Stimulated activated CD4-positive, alpha-beta T cell treated with anti-CD3 and anti-CD28 coated beads, Interleukin-12 subunit alpha, Interleukin-12 subunit beta, amount 100 ng/mL, for 48 hours (primary cell): ENCODE measurements at regions not wholly inside any gene's neighbourhood (a gene's known extent, or its start where the extent isn't known, plus 50 kb on each side); places are given as distances from the start of the nearest gene placed in this dataset.
A peak's percentile ranks its signal among the peaks of the same experiment; 100 is the strongest.

ENCODE experiments used
- DNase-seq, 3 donors: peaks; one replicate each; pipeline ENCODE4 v3.0.0-alpha.2; 2020; ENCODE audit warnings: low read depth in 2 of 3, low spot score in 1 of 3

DNA sequence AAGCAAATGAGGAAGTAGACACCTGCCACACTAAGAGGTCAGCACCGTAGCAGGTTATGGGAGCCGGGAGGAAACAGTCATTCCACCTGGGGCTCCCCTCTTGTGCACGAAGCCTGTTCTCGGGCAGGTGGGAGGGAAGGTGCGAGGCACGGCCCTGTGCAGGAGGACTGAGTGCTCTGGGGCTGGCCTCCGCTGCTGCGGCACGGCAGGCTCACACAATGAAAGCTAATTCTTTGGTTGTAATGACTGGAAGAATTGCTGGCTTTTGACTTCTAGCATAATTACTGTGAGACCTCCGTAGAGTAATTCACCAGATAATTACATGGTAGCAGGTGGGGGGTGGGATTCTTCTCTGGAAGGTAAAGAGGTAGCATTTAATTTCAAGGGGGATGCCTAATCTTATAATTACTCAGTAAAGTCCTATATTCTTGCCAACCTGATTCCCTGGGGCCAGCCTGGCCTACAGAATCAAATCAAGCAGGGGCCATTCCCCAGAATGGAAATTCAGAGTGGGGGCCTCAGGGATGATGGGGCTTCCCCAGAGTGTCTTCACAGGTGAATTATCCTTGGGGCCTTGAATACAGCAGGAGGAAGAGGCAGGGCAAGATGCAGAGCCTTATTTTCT is 129.1 kb downstream of the TPRA1 start:
- DNase-seq: no peak

DNA sequence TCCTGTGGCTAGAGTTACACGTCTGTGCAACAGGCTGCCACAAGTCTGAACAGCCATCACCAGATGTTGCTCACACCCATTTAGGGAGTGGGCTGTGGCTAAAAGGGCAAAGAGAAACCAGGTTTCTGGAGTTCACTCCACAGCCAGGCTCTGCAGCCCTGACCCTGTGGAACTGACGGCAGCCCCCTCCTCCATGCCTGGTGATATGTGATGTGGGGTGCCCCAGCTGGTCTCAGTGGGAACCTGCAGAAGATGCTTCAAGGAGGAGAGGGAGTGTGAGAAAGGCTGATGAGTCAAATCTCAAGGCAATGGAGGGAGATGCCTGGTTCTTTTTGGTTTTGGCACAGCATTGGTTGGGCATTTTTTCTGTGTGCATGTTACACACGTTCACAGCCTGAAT is 130.6 kb downstream of the TPRA1 start:
- DNase-seq: no peak

DNA sequence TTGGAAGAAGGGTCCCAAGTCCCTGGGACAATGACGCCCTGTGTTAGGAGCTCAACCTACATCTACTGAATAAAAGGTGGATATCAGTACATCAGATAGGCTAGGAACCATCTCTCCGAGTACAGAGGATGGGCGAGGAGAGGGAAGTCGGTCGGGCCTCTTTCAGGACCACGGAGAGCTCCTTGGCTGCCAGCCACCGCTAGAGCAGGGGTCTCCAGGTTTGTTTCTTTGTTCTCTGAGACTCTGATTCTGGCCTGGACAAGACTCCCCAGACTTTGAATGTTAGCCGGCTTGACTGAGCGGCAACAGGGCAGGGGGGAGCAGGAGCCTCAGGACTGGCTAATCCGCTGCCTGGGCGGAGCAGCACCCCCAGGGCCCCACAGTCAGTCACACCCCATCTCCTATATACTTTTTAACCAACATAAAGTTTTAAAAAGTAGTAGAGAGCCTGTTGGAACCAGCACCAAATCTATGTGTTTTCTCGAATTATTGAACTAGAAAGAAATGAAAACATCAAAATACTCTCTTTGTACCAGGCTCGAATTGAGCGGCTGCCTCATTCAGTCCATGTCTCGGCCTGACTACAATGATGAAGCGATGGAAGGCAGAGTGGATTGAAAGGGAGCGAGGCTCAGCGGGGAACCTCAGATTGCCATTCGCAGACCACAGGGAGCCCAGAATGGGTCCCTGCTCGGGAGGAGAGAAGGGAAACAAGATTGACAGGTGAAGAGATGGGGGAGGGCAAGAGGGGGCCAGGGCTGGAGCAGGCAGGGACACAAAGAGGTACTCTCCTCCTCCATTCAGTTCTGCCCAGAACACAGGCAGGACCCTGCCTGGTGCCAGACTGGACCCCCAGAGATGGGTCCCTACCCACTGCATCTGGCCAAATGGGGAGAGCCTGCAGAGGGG is 131.6 kb downstream of the TPRA1 start:
- no peak for DNase-seq

DNA sequence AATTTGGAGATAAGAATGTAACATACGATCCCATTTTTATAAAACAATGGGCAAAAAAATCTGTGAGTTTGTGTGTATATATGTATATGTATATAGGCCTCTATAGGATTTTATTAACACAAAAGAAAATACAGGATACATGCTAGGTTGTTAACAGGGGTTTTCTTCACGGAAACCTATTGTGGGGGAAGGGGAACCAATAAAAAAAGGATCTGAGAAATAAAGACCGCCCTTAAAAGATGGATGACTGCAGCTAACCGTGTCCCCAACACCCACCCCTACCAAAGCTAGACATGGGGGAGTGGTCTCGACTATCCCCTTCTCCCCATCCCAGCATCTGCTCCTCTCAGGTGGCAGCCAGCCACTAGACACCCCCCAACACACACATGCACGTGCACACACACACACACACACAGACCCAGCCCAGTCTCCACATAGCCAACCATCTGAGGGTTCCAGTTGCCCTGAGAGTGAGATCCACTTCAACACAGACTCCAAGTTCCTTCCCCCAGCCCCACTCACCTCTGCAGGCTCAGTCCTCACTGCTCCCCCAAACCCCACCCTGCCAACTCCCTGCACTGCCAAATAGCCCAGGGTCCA is 132.9 kb downstream of the TPRA1 start:
- no peak for DNase-seq

DNA sequence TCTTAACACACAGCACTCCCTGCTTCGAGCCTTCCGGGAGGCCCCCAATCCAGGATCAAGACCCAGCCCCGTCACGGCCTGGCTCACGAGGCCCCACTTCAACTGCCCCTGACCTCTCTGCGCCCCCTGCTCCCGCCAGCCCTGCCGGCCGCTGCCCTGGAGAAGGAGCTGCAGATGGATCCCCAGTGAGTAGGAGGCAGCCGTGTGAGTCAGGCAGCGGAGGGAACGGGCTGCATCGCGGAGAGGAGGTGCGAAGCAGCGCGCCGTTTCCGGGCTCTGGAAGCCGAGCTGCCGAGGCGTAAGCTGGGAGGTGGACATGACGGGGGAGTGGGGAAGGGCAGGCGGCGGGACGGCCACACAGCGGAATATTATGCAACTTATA is 133.4 kb downstream of the TPRA1 start:
- peak in 2 of 3 donors; percentile 14 to 30 for DNase-seq

DNA sequence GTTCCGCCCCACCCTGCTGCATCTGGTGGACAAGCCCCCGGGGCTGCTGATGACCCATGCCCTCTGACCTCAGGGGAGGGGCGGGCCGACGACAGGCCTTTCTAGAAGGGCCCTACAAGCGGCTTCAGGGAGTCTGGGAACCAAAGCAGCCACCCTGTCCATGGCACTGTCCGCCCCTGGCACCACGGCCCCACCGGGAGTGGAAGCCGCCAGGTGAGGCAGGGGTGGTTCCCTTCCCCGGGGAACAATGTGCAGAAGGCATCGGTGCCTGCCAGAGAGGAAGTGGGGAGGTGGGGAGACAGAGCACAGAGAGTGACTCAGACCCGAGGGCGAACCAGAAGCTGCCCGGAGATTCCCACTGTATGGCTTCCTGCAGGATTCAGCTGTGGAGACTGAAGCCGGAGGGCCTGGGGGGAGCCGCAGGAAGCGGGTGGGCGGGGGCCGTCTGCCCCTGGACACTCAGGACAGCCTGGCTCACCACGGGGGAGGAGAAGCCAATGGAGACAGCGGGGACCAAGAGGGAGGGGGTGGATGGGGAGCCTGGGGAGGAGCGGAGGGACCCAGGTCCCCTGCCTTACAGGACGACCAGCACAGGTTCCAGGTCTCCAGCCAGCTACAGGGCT is 134.0 kb downstream of the TPRA1 start:
- no peak for DNase-seq

DNA sequence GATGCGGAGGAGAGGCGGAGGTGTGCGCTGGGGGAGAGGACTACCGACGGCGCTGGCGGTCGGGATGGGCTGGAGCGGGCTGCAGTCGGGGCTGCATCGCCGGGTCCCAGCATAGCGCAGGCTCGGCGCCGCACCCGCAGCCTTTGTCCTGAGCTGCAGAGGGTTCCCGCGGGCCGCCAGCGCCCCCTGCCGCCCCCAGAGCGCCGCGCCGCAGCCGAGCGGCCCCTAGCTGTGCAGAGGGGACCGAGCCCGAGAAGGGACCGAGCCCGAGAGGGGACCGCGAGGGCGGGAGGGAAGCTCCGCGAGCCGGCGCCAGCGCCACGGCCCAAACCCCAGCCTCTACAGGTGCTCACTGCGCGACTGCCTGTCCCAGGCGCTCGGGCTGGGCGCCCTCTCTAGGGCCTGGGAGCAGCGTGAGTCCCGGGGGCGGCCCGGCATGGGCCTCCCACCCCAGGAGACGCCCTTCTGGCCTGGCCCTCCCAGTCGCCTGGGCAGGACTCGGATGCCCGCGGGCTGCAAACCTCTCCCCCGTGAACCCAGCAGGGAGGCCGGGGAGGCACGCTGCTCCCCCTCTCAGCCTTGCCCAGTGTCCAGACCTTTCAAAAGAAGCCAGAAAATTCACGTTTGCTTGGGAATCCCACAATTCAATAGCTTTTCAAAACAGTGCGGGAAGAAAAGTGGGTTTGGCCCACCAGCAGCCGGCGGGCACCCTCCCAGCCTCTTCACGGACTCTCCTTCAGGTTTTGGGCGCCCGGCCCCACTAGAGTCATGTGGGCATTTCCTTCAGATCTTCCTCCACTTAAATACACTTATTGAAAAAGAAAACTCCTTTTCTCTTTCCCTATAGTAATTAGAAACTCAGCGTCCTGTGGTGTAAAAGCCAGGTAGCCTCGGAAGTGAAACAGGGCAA is 134.7 kb downstream of the TPRA1 start:
- DNase-seq: peak; percentile 48 to 59 (median 50)

DNA sequence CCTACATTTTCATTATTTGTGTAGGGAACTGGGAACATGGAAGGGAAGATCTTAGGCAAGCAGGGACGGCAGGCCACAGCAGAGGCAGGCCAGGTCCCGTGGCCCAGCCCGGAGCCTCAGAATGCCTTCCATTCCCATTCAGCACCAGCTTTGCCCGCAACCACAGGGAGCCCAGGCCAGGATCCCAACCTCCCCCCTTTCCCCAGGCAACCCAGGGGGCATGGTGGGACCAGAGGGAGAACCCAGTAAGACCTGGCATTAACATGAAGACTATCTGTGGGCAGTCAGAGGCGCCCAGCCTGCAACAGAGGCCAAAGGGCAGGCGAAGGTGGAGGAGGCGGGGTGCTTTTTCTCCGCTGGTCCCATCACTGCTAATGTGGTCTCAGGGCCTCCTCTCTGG is 135.6 kb downstream of the TPRA1 start:
- no peak for DNase-seq

DNA sequence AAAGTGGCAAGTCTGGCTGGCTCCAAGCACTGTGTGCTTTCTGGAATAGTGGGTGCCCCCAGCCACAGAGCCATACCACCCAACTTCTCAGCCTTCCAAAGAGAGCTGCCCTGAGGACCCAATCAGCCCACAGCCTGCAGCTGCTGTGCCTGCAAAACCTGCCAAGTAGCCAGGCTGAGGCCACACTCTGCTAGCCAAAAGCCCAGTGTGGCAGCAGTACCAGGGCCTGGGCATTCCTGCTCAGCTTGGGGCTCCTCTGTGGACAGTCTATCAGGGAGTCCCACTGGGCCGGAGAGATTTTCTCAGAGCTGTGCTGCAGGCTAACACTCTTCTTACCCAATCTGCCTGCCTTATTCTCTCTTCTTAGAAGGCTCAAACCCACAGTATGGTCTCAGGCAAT is 136.5 kb downstream of the TPRA1 start:
- DNase-seq: no peak

DNA sequence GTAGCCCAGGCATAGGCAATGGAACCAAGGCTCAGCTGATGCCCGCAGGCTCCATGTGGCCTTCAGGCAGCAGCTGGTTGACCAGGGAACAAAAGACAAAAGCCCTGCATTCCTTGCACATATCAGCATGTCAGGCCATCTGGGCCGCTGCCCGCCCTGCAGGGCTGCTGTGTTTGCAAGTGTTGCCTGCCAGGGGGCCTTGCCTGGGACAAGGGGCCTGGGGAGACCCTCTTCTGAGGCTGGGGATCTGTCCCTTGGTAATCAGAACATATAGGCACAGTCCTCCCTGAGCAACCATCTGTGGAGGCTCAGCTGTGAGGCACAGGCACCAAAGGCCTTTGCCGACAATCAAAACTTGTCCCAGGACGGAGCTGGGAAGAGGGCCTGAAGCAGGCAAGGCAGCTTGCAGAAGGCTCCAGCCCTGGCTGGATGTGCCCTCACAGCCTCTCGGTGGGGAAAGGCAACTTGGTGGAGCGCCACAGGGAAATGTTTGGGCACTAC is 138.2 kb downstream of the TPRA1 start:
- no peak for DNase-seq

DNA sequence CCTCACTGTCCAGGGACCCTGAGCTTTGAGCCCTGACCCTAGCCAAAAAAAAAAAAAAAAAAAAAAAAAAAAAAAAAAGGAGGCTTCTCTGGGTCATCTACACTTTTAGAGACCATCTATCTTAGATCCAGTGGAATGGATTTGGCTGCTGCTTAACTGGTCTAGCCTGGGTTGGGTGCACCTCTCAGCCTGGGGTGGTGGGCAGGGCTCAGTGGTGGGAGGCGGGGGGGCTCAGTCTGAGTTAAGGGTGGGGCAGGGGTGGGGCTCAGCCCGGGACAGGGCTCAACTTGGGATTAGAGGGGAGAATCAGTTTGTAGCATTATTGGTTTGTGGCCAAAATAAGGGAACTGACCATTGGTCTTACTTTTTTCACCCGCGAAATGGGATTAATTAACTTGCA is 139.2 kb downstream of the TPRA1 start:
- DNase-seq: no peak

DNA sequence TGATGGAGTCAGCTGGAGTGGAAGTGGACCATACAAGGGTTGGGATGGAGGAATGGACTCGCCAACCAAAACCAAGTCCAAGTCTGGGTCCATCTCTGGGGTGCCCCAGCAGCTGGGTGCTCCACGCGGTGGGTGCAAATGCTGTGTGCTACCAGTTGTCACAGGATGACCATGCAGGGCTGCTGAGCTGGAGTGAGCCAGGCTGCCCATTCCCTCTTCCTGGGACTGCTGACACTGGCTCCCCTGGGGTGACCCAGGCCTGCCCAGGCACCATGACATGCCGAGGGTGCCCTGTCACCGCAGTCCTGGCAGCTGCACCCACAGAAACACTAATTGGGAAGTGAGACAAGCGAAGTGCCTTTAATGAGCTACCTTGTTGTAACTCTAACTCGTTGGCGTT is 140.2 kb downstream of the TPRA1 start:
- no peak for DNase-seq

DNA sequence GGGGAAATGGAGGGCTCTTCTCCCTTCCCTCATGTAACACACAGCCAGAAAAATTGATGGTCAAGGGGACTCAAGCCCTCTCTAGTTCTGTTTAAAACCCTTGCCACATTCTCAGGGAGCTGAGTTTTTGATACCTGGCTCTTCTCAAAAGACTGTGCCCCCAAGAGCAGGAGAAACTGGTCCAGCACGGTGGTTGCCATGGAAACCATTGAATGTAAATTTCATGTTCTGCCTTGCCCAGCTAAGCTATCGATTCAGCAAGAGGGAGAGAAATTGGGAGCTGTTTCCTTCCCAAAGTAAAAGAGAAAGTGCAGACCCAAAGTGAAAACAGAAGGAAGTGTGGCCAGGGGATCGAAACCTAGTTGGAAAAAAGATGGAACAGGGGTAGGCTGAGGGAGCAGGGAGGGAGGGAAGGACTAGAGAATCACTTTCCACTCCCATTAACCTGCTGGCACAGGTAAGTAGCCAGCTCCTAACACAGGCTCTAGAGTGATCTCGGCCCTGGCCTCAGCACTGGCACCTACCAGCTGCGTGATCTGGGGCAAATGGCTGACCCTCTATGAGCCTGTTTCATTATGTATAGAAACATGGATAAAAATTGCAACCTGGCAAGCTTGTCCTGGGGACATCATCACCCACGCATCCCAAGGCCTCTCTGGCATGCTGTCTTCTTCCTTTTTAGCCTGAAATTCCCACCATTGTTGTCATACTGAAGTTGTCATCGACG is 140.9 kb downstream of the TPRA1 start:
- DNase-seq: no peak

DNA sequence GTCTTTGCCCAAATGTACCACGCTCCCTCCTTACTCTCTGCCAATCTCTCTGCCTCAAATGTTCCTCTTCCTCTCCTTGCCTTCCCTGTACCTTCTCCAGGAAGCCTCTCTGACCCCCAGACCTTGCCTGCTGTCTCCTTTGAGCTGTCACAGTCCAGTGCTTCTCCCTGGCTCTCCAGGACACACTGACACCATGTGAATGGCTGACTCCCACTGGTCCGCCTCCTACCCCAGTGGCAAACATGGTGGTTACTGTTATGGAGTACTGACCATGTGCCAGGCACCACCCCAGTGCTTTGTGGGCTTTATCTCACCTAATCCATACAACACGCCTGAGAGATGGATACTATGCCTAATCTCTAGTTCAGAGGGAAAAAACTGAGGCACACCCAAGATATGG is 141.9 kb downstream of the TPRA1 start:
- no peak for DNase-seq

DNA sequence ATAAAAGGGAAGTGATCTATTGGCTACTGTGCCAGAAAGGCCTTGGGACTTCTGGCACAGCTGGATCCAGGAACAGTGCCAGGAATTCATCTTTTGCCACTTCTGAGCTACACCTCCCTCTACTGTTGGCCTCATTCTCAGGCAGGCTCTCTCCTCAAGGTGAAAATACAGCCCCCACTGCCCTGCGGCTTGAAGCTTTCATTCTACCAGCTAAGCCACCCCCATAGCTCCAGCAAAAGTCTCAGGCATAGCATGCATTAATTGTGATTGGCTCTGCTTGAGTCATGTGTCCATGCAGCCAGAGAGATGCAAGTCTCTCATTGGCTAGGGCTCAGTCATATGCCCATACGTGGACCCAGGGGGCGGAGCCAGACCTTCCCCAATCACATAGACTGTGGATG is 142.4 kb downstream of the TPRA1 start:
- no peak for DNase-seq

DNA sequence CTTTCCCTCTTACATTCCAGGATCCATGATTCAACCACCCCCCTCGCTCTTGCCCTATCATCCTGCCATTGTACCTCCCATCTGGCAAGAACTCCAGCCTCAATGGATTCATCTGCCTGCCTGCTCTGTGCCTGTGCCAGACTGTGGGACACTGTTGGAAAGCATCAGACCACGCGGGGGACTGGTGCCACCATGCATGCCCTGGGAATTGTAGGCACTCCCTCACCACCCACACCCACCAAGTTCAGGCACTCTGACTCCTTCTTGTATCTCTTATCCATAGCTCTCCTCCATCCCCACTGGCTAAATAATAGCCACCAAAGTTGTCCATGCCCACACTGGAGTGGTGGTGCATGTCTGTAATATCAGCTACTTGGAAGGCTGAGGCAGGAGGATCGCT is 143.8 kb downstream of the TPRA1 start:
- no peak for DNase-seq

DNA sequence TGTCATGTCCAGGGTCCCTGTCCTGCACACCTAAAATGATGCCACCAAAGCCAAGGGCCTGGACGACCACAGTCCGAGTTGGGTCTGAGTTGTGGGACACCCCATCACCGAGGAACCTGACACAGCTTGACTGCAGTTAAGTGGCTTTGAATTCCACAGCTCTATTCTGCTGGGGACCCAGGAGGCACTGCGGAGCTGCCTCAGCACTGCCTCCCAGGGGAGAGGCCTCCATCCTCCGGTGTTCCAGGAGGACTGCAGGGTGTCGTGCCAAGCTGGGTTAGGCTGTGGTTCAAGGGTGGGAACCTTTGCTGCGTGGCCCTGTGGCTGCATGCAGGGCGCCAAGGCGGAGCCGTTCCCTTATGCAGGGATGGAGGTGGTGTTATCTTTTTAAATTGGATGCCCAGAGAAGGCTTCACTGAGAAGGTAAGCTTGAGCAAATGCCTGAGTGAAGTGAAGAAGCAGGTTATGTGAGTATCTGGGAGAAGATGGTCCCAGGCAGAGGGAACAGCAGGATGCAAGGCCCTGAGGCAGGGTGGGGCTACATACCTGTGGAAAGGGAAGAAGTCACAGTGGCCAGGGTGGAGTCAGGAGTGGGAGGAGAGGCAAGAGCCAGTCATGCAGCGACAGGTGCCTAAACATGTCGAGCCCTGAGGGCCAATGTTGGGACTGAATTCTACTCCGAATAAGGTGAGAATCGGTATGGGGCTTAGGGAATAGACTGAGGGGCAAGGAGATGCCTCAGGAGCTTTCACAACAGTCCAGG is 144.8 kb downstream of the TPRA1 start:
- DNase-seq: no peak

DNA sequence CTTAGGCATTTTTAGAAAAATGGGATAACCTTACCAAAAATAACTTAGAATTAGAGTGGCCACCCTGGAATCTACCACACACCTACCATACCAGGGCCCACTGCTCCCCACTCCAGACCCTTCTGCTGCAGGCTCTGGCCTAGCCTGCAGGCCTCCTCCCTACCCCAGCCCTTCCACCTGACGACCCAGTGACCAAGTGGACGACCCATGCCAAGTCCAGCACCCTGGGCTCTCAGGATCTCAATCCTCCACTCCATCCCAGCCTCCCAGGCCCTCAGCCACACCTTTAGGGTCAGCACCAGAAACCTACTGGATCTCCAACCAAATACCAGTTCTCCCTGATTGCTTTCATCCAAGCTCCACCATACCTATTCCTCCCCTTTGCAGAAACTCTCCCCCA is 145.8 kb downstream of the TPRA1 start:
- no peak for DNase-seq
